ENCODE measurements at regions not wholly inside any gene's neighbourhood (a gene's known extent, or its start where the extent isn't known, plus 50 kb on each side); places are given as distances from the start of the nearest gene placed in this dataset.

DNA sequence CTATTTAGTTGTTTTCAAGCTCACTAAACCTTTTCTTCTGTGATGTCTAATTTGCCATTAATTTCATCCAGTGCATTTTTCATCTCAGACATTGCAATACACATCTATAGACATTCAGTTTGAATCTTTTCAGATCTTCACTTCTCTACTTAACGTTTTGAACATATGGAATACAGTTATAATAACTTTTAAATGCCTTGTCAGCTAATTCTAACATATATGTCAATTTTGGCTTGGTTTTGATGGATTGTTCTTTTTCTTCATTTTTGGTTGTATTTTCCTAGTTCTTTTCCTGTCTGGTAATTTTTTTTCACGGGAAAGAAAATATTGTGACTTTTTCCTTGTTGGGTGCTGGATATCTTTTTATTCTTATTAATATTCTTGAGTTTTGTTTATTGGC, 215.3 kb downstream of the ATP23 start:
- TF ChIP-seq, protein P1, sequence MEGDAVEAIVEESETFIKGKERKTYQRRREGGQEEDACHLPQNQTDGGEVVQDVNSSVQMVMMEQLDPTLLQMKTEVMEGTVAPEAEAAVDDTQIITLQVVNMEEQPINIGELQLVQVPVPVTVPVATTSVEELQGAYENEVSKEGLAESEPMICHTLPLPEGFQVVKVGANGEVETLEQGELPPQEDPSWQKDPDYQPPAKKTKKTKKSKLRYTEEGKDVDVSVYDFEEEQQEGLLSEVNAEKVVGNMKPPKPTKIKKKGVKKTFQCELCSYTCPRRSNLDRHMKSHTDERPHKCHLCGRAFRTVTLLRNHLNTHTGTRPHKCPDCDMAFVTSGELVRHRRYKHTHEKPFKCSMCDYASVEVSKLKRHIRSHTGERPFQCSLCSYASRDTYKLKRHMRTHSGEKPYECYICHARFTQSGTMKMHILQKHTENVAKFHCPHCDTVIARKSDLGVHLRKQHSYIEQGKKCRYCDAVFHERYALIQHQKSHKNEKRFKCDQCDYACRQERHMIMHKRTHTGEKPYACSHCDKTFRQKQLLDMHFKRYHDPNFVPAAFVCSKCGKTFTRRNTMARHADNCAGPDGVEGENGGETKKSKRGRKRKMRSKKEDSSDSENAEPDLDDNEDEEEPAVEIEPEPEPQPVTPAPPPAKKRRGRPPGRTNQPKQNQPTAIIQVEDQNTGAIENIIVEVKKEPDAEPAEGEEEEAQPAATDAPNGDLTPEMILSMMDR (IDR thresholded peaks at IDR 0.05; ENCODE audit: insufficient read depth, low read length, poor library complexity, severe bottlenecking), result no peak
- no peak for TF ChIP-seq EZH2phosphoT487 (conservative IDR thresholded peaks at IDR 0.05; ENCODE audit: low read length)
